ENCODE measurements at regions not wholly inside any gene's neighbourhood (a gene's known extent, or its start where the extent isn't known, plus 50 kb on each side); places are given as distances from the start of the nearest gene placed in this dataset.

- no peak overlapping the region for H3K4me3 ChIP-seq (ENCODE audit: low read depth in 1 of 3, low read length in 3 of 3)
- no peaks in the 10 kb centered on the region for H3K36me3 ChIP-seq (ENCODE audit: control insufficient read depth in 3 of 3, insufficient read depth in 2 of 3, low read depth in 1 of 3, low read length in 3 of 3)
- no peaks in the 10 kb centered on the region for H3K4me1 ChIP-seq (ENCODE audit: control insufficient read depth in 3 of 3, insufficient read depth in 2 of 3, low read depth in 1 of 3, low read length in 2 of 3)
- H3K27ac ChIP-seq (ENCODE audit: low read depth in 1 of 3, low read length in 2 of 3), result no peak overlapping the region
- H3K9me3 ChIP-seq (ENCODE audit: control insufficient read depth in 2 of 2, insufficient read depth in 1 of 2, low read depth in 1 of 2, low read length in 1 of 2), result no peaks in the 10 kb centered on the region
- H3K27me3 ChIP-seq (ENCODE audit: control insufficient read depth in 3 of 3, insufficient read depth in 3 of 3, low read length in 3 of 3), result no peaks in the 10 kb centered on the region
- 50 to 56% (median 52%) methylated on average over 4 of the region's 4 CpGs for WGBS, 3 donors
- no peak for FAIRE-seq
- DNase-seq, result no peak
Measured at GRCh38 chr15:25532269-25533140, 93.7 kb upstream of the UBE3A start.

- no peak for DNase-seq
- Histone ChIP-seq H3K27ac (ENCODE audit: low read depth in 1 of 3, low read length in 2 of 3) (no peak overlapping the region), H3K4me1 (ENCODE audit: control insufficient read depth in 3 of 3, insufficient read depth in 2 of 3, low read depth in 1 of 3, low read length in 2 of 3) (no peaks in the 10 kb centered on the region), H3K36me3 (ENCODE audit: control insufficient read depth in 3 of 3, insufficient read depth in 2 of 3, low read depth in 1 of 3, low read length in 3 of 3) (no peaks in the 10 kb centered on the region), H3K4me3 (ENCODE audit: low read depth in 1 of 3, low read length in 3 of 3) (no peak overlapping the region), H3K27me3 (ENCODE audit: control insufficient read depth in 3 of 3, insufficient read depth in 3 of 3, low read length in 3 of 3) (no peaks in the 10 kb centered on the region), H3K9me3 (ENCODE audit: control insufficient read depth in 2 of 2, insufficient read depth in 1 of 2, low read depth in 1 of 2, low read length in 1 of 2) (no peaks in the 10 kb centered on the region)
- 62 to 94% (median 92%) methylated on average over 3 of the region's 3 CpGs for WGBS, 3 donors
- no peak for FAIRE-seq
Measured at GRCh38 chr15:25529774-25530173, 91.0 kb upstream of the UBE3A start.

- Histone ChIP-seq H3K27ac (ENCODE audit: low read depth in 1 of 3, low read length in 2 of 3) (no peak overlapping the region), H3K9me3 (ENCODE audit: control insufficient read depth in 2 of 2, insufficient read depth in 1 of 2, low read depth in 1 of 2, low read length in 1 of 2) (no peaks in the 10 kb centered on the region), H3K4me3 (ENCODE audit: low read depth in 1 of 3, low read length in 3 of 3) (no peak overlapping the region), H3K36me3 (ENCODE audit: control insufficient read depth in 3 of 3, insufficient read depth in 2 of 3, low read depth in 1 of 3, low read length in 3 of 3) (no peaks in the 10 kb centered on the region), H3K4me1 (ENCODE audit: control insufficient read depth in 3 of 3, insufficient read depth in 2 of 3, low read depth in 1 of 3, low read length in 2 of 3) (no peaks in the 10 kb centered on the region), H3K27me3 (ENCODE audit: control insufficient read depth in 3 of 3, insufficient read depth in 3 of 3, low read length in 3 of 3) (no peaks in the 10 kb centered on the region)
- 23 to 55% (median 28%) methylated on average over 3 of the region's 3 CpGs for WGBS, 3 donors
- FAIRE-seq, result no peak
- no peak for DNase-seq
Measured at GRCh38 chr15:25527118-25527517, 88.3 kb upstream of the UBE3A start.

GRCh38 chr15:25525741-25526140 lies 86.9 kb upstream of the UBE3A start:
- H3K27ac ChIP-seq (ENCODE audit: low read depth in 1 of 3, low read length in 2 of 3), result no peak overlapping the region
- no peak for FAIRE-seq
- no peaks in the 10 kb centered on the region for H3K9me3 ChIP-seq (ENCODE audit: control insufficient read depth in 2 of 2, insufficient read depth in 1 of 2, low read depth in 1 of 2, low read length in 1 of 2)
- no peaks in the 10 kb centered on the region for H3K36me3 ChIP-seq (ENCODE audit: control insufficient read depth in 3 of 3, insufficient read depth in 2 of 3, low read depth in 1 of 3, low read length in 3 of 3)
- no peaks in the 10 kb centered on the region for H3K27me3 ChIP-seq (ENCODE audit: control insufficient read depth in 3 of 3, insufficient read depth in 3 of 3, low read length in 3 of 3)
- no peak for DNase-seq
- 79 to 81% (median 81%) methylated on average over 8 of the region's 8 CpGs for WGBS, 3 donors
- no peaks in the 10 kb centered on the region for H3K4me1 ChIP-seq (ENCODE audit: control insufficient read depth in 3 of 3, insufficient read depth in 2 of 3, low read depth in 1 of 3, low read length in 2 of 3)
- H3K4me3 ChIP-seq (ENCODE audit: low read depth in 1 of 3, low read length in 3 of 3), result no peak overlapping the region

GRCh38 chr15:25515633-25516032 lies 76.8 kb upstream of the UBE3A start:
- Histone ChIP-seq H3K27me3 (ENCODE audit: control insufficient read depth in 3 of 3, insufficient read depth in 3 of 3, low read length in 3 of 3) (no peaks in the 10 kb centered on the region), H3K4me1 (ENCODE audit: control insufficient read depth in 3 of 3, insufficient read depth in 2 of 3, low read depth in 1 of 3, low read length in 2 of 3) (no peaks in the 10 kb centered on the region), H3K36me3 (ENCODE audit: control insufficient read depth in 3 of 3, insufficient read depth in 2 of 3, low read depth in 1 of 3, low read length in 3 of 3) (no peaks in the 10 kb centered on the region), H3K9me3 (ENCODE audit: control insufficient read depth in 2 of 2, insufficient read depth in 1 of 2, low read depth in 1 of 2, low read length in 1 of 2) (peaks cover 0 to 1% of the 10 kb centered on the region in 2 donors), H3K27ac (ENCODE audit: low read depth in 1 of 3, low read length in 2 of 3) (no peak overlapping the region), H3K4me3 (ENCODE audit: low read depth in 1 of 3, low read length in 3 of 3) (no peak overlapping the region)
- DNase-seq, result no peak
- WGBS, 3 donors, result 79 to 84% (median 79%) methylated on average over 6 of the region's 6 CpGs
- no peak for FAIRE-seq

GRCh38 chr15:25514522-25514921 lies 75.7 kb upstream of the UBE3A start:
- no peak for DNase-seq
- no peaks in the 10 kb centered on the region for H3K4me1 ChIP-seq (ENCODE audit: control insufficient read depth in 3 of 3, insufficient read depth in 2 of 3, low read depth in 1 of 3, low read length in 2 of 3)
- no peaks in the 10 kb centered on the region for H3K27me3 ChIP-seq (ENCODE audit: control insufficient read depth in 3 of 3, insufficient read depth in 3 of 3, low read length in 3 of 3)
- FAIRE-seq, result no peak
- 86 to 88% (median 87%) methylated on average over 9 of the region's 9 CpGs for WGBS, 3 donors
- no peak overlapping the region for H3K27ac ChIP-seq (ENCODE audit: low read depth in 1 of 3, low read length in 2 of 3)
- peaks cover 0 to 1% of the 10 kb centered on the region in 2 donors for H3K9me3 ChIP-seq (ENCODE audit: control insufficient read depth in 2 of 2, insufficient read depth in 1 of 2, low read depth in 1 of 2, low read length in 1 of 2)
- no peaks in the 10 kb centered on the region for H3K36me3 ChIP-seq (ENCODE audit: control insufficient read depth in 3 of 3, insufficient read depth in 2 of 3, low read depth in 1 of 3, low read length in 3 of 3)
- no peak overlapping the region for H3K4me3 ChIP-seq (ENCODE audit: low read depth in 1 of 3, low read length in 3 of 3)

- 52 to 55% (median 53%) methylated on average over 3 of the region's 3 CpGs for WGBS, 3 donors
- DNase-seq (no peak), FAIRE-seq (no peak)
- Histone ChIP-seq H3K9me3 (ENCODE audit: control insufficient read depth in 2 of 2, insufficient read depth in 1 of 2, low read depth in 1 of 2, low read length in 1 of 2) (peaks cover 0 to 1% of the 10 kb centered on the region in 2 donors), H3K36me3 (ENCODE audit: control insufficient read depth in 3 of 3, insufficient read depth in 2 of 3, low read depth in 1 of 3, low read length in 3 of 3) (no peaks in the 10 kb centered on the region), H3K27ac (ENCODE audit: low read depth in 1 of 3, low read length in 2 of 3) (no peak overlapping the region), H3K27me3 (ENCODE audit: control insufficient read depth in 3 of 3, insufficient read depth in 3 of 3, low read length in 3 of 3) (no peaks in the 10 kb centered on the region), H3K4me1 (ENCODE audit: control insufficient read depth in 3 of 3, insufficient read depth in 2 of 3, low read depth in 1 of 3, low read length in 2 of 3) (no peaks in the 10 kb centered on the region), H3K4me3 (ENCODE audit: low read depth in 1 of 3, low read length in 3 of 3) (no peak overlapping the region)
Measured at GRCh38 chr15:25512957-25513356, 74.1 kb upstream of the UBE3A start.

GRCh38 chr15:25510146-25510545 lies 71.3 kb upstream of the UBE3A start:
- H3K4me3 ChIP-seq (ENCODE audit: low read depth in 1 of 3, low read length in 3 of 3), result no peak overlapping the region
- H3K27me3 ChIP-seq (ENCODE audit: control insufficient read depth in 3 of 3, insufficient read depth in 3 of 3, low read length in 3 of 3), result no peaks in the 10 kb centered on the region
- no peaks in the 10 kb centered on the region for H3K36me3 ChIP-seq (ENCODE audit: control insufficient read depth in 3 of 3, insufficient read depth in 2 of 3, low read depth in 1 of 3, low read length in 3 of 3)
- FAIRE-seq (no peak), DNase-seq (no peak)
- H3K4me1 ChIP-seq (ENCODE audit: control insufficient read depth in 3 of 3, insufficient read depth in 2 of 3, low read depth in 1 of 3, low read length in 2 of 3), result no peaks in the 10 kb centered on the region
- H3K27ac ChIP-seq (ENCODE audit: low read depth in 1 of 3, low read length in 2 of 3), result no peak overlapping the region
- H3K9me3 ChIP-seq (ENCODE audit: control insufficient read depth in 2 of 2, insufficient read depth in 1 of 2, low read depth in 1 of 2, low read length in 1 of 2), result peaks cover 0 to 1% of the 10 kb centered on the region in 2 donors
- 82 to 88% (median 88%) methylated on average over 4 of the region's 4 CpGs for WGBS, 3 donors

GRCh38 chr15:25509703-25510102 lies 70.9 kb upstream of the UBE3A start:
- 71 to 75% (median 72%) methylated on average over 4 of the region's 4 CpGs for WGBS, 3 donors
- FAIRE-seq (no peak), DNase-seq (no peak)
- Histone ChIP-seq H3K36me3 (ENCODE audit: control insufficient read depth in 3 of 3, insufficient read depth in 2 of 3, low read depth in 1 of 3, low read length in 3 of 3) (no peaks in the 10 kb centered on the region), H3K4me3 (ENCODE audit: low read depth in 1 of 3, low read length in 3 of 3) (no peak overlapping the region), H3K4me1 (ENCODE audit: control insufficient read depth in 3 of 3, insufficient read depth in 2 of 3, low read depth in 1 of 3, low read length in 2 of 3) (no peaks in the 10 kb centered on the region), H3K27me3 (ENCODE audit: control insufficient read depth in 3 of 3, insufficient read depth in 3 of 3, low read length in 3 of 3) (no peaks in the 10 kb centered on the region), H3K9me3 (ENCODE audit: control insufficient read depth in 2 of 2, insufficient read depth in 1 of 2, low read depth in 1 of 2, low read length in 1 of 2) (peaks cover 0 to 1% of the 10 kb centered on the region in 2 donors), H3K27ac (ENCODE audit: low read depth in 1 of 3, low read length in 2 of 3) (no peak overlapping the region)

Measured in small intestine (tissue), 7 donors.